Ureter (tissue), 1 donor: ENCODE measurements at regions not wholly inside any gene's neighbourhood (a gene's known extent, or its start where the extent isn't known, plus 50 kb on each side); places are given as distances from the start of the nearest gene placed in this dataset.

Experiments used
- DNase-seq: peaks from one replicate; pipeline ENCODE4 v3.0.0-alpha.2; 2020; ENCODE audit warnings: low spot score
- donor health status: DM: yes; HTN: yes; CAD: no.

GRCh38 chr5:152337484-152337883 is 67.6 kb downstream of the NMUR2 start:
- no peak for DNase-seq

DNA sequence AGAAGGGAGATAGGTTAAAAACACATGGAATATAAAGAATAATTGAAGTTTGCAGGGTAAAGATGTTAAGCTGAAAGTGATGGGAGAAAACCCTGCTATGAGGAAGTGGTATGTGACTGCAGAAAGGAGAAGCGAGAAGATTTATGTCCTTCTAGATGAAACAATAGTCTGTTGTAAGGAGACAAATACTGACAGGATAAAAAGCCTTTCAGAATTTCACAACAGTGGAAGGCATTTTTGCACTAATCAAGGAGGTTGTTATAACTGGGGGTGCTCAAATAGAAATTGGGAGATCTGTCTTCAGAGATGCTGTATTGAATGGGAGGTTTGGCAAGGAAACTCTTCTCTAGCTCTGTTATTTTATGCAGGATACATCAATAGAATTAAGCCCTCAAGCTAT is 69.6 kb downstream of the NMUR2 start:
- DNase-seq, result no peak

DNA sequence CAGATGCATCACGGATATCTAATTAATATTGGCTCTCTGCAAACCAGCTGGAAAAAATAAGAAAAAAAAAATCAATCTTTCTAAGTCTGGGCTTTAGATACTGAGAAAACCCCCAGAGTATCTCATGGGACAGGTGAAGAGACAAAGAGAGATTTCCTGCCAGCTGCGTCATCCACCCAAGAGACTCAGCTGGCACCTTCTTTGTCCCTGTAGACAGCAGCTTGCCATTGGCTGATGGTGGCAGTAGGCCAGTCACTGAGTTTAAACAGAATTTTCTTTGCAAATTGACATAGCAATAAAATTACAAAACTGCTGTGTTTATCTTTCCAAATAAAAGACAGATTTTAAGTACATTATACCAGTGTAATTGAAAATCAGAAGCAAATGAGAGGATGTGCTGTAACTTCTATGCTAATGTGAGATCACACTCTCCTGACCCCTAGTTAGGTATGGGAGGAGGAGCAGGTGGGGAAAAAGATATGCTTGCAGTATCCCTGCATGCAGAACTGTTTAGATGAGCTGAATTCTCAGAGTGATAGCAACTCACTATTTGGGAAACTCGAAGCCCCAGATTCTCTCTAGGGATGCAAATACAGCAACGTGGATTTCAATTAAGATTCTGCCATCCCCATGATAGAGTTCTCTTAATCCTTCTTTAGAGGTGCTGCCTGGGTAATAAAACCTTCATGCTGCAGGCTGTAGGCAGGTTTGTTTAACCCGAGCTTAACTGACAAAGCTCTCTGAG is 72.2 kb downstream of the NMUR2 start:
- no peak for DNase-seq

- no peak for DNase-seq
Observed at GRCh38 chr5:152331718-152332117, 73.4 kb downstream of the NMUR2 start.

DNA sequence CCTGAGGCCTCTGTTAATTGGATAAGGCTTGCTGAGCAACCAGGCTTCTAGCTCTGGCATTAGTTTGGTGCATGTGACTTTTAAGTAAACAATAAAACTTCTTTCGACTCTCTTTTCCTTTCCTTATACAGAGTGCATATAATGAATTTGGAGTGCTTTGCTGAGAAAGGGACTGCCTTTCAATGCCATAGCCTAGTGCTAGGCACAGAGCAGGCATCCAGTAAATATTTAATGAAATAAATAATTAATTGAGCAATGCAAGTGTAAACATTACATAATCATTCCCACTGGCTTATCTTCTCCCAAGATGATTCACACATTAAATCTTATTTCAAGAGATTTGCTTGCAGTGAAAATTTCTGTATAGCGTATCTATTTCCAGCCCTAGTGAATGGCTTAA is 74.1 kb downstream of the NMUR2 start:
- DNase-seq, result no peak

- DNase-seq, result no peak
Observed at GRCh38 chr5:152329761-152330283, 75.3 kb downstream of the NMUR2 start.

GRCh38 chr5:152329207-152329606 is 75.9 kb downstream of the NMUR2 start:
- no peak for DNase-seq

DNA sequence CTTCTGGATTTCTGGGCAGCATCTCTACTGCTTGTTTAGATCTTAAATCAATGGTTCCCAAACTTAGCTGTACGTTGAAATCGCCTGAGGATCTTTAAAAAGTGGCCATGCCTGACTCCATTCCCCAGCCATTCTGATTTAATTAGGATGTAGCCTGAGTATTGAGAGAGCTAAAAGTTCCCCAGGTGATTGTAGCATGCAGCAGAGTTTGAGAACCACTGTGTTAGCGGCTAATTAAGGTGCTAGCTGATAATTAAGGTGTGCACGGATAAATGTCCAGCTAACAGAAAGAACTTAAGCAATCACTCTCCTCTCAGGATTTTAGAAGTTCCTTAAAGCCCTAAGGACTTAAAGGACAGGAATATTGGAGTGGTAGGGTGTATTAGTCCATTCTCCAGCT is 89.1 kb downstream of the NMUR2 start:
- DNase-seq, result no peak

DNA sequence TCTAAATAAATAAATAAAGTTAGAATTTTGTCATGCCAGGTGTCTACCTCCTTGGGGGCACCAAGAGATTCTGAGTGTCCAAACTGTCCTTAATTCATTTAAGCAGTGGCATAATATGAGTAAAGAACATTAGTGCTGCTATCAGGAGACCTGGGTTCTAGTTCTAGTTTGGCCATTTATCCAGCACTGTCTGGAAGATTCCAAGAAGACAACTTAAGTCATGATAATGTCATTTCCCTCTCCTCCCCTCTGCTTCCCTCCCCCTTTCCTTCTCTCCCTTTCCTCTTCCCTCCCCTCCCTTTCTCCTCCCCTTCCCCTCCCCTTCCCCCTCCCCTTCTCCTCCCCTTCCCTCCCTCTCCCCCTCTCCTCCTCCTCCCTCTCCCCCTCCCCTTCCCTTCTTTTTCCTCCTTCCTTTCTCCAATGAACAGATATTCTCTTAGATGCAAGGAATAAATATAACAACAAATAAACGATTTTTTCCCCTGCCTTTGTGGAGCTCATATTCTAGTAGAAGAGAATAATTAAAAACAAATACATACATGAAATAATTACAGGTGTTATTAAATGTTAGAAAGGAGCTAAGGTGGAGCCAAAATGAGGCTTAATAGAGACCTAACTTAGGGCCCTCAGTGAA is 90.8 kb downstream of the NMUR2 start:
- no peak for DNase-seq

DNA sequence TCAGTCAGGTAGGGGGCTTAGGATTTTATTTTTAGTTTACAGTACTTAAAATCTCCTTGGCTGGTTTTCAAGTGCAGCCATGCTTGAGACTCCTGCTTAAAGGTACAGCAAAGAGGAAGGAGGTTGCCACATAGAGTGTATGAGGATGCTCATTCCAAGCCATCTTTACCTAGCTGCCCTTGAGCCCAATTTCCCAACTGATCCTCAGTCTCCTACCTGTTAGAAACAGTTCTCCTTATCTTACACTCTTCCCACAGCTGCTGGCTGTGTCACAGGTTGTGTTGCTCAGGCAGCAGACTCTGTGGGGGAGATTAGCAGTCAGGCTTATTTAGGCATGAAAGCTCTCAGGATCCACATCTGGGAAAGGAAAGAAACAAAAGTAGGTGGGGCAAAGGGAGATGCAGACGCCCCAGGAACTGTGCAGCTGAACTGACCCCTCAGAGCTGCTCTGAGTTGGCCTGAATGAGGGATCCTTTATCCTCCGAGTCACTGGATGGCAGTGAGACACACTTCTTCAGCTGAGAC is 95.1 kb downstream of the NMUR2 start:
- DNase-seq, result no peak

DNA sequence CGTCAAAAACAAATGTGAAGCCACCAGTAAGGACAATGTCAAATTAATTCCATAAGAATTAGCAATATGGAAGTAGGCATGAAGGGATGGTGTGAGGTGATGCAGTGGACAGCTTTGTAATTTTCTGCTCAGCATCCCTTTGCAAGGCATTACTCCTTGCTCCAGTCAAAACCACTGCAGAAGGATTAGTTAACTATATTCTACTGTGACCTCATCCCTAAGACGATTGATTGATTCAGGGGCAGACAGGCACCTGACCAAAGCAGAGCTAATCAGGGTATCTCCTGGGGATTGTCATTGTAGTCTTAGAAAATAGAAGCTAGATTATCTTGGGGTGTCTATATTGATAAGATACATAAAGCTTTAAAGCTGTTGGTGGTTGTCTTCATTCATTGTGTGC is 98.7 kb downstream of the NMUR2 start:
- no peak for DNase-seq

DNA sequence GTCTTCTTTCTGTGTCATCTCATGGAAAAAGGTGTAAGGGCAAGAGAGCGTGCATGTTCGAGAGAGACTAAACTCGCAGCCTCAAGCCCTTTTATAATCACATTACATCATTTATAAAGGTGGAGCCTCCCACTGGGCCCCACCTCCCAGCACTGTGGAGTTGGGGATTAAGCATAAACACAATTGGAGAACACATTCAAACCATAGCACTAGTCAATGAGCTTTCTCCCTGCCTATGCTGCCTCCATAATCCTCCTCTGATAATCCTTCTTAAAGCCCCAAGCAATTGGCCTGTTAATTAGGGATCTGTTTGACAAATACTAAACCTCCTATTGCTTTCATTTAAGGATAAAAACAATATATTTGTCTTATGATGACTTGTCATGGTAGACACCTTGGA is 99.6 kb downstream of the NMUR2 start:
- no peak for DNase-seq

DNA sequence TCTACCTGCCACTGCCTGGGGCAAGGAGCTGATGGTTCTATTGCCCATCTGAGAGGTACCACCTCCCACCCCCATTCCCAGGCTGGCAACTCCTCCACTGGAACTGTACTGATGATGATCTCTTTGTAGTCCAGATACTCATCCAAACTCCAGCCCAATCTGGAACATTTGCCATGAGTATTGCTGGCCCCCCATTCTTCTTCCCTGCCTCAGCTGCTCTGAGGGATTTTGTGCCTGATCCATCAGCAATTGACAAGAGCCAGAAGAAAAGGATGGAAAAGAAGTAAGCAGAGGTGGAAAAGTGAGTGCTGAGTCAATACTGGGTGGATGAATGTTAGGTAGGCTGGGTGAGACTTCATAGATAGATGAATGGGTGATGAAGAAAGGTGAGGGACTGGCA is 101.2 kb downstream of the NMUR2 start:
- DNase-seq, result no peak

GRCh38 chr5:152297866-152298265 is 107.2 kb downstream of the NMUR2 start:
- DNase-seq, result no peak

DNA sequence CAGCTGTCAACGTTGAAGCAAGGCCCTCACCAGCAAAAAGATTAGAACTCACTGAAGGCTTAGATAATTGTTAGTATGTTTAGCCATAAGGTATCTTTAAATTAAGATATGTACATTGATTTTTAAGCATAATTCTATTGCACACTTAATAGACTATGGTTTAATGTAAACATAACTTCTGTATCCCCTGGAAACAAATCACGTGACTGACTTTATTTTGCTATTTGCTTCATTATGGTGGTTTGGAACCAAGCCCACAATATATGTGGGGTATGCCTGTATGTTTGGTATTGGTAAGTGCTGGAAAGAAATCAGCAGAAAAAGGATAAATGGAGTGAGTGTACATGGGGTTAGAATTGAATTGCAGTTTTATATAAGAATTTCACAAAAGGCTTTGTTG is 111.9 kb downstream of the NMUR2 start:
- no peak for DNase-seq

- DNase-seq, result no peak
Observed at GRCh38 chr5:152290181-152290580, 114.9 kb downstream of the NMUR2 start.

DNA sequence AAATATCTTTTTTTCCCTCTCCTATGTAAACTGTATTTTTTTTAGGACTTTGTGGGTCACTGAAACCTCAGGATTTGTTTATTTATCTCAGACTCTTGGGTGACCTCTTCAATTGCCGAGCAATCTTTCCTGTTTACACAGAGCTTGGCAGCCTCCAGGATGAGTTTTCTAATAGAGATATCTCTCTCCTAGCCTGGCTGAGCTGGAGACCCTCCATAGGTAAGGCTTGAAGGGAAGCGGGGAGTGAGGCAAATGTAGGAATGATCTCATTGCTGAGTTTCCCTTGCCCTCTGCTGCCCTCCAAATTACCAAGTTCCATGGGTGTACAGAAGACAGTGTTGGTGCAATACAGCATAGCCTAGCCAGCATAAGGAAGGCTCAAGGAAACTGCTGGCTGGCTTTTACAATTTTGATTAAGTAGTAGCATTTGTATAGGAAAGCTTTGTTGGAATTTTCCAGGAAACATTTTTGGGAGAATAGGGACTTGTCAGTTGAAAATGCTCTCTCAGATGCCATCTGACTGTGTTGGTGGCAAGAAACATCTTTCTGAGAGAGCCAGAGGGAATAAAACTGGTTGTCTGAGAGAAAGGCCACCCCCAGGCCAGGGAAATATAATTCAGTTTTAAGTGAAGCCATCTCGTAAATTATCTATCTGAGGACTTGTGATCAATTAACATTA is 116.0 kb downstream of the NMUR2 start:
- DNase-seq, result no peak

- peak; percentile 45 for DNase-seq
Observed at GRCh38 chr5:152288499-152288898, 116.6 kb downstream of the NMUR2 start.

DNA sequence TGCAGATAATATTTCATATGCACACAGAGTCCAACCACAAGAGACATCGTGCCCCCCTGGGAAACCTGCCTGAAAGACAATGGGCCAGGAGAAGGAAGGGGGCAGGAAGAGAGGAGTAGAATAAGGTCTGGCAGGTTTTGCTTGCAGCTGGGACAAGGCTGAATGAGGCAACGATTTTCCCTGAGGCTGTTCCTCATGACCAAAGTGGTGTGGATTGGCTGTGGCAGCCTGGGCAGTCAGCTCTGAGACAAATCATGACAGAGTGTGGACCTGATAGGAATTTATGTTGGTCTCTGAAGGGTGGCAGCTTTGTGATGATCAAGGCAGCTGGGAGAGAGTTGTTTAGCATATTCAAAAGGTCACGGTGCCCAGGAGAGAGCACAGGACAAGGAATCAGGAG is 119.3 kb downstream of the NMUR2 start:
- DNase-seq, result no peak

- DNase-seq, result no peak
Observed at GRCh38 chr5:152282331-152282730, 122.7 kb downstream of the NMUR2 start.

DNA sequence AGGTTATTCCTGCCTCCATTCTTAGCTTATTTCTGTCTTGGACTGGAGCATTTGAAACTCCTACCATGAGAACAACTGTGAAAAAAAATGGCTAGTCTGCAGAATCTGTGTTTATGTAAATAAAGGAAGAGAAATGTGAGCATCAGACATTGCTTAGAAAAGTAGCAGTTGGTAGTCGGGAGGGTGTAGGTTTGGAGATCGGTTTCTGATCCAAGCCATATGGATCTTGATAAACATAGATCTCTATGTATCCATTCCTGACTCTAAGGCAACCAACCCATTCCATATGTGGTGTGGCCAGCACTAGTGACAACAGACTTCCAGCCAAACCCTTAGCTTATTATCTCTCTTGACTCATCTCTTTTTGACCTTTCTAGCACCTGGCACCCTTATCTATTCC is 127.1 kb downstream of the NMUR2 start:
- no peak for DNase-seq

- DNase-seq, result no peak
Observed at GRCh38 chr5:152274224-152274623, 130.9 kb downstream of the NMUR2 start.

- peak; percentile 50 for DNase-seq
Observed at GRCh38 chr5:152271420-152271819, 133.7 kb downstream of the NMUR2 start.
